Astrocyte (in vitro differentiated cells and primary cell): ENCODE measurements at regions not wholly inside any gene's neighbourhood (a gene's known extent, or its start where the extent isn't known, plus 50 kb on each side); places are given as distances from the start of the nearest gene placed in this dataset.

Experiments
- DNase-seq: peaks from one replicate; pipeline ENCODE4 v3.0.0-alpha.2; 2010; ENCODE audit warnings: low read depth
- FAIRE-seq: peaks from 2 replicates; lab custom pipeline; 2011; peaks lifted over from hg19 to GRCh38; lab: Jason Lieb, UNC
- H2AFZ ChIP-seq: 2 replicates; pipeline ENCODE4 v1.6.0; 2012; ENCODE audit warnings: low read depth, low read length, inconsistent platforms
- H3K27ac ChIP-seq: 2 replicates; pipeline ENCODE4 v1.5.1; 2011; ENCODE audit warnings: low read depth, low read length, inconsistent platforms
- H3K27me3 ChIP-seq: 2 replicates; pipeline ENCODE4 v1.6.0; 2011; ENCODE audit warnings: low read length, inconsistent platforms; ENCODE audit not compliant: insufficient read depth
- H3K36me3 ChIP-seq: 2 replicates; pipeline ENCODE4 v1.5.1; 2011; ENCODE audit warnings: low read length, inconsistent platforms; ENCODE audit not compliant: insufficient read depth
- H3K4me1 ChIP-seq: 2 replicates; pipeline ENCODE4 v1.5.1; 2011; ENCODE audit warnings: low read length, inconsistent platforms; ENCODE audit not compliant: insufficient read depth
- H3K4me2 ChIP-seq: 2 replicates; pipeline ENCODE4 v1.6.0; 2012; ENCODE audit warnings: low read length, inconsistent platforms
- H3K4me3 ChIP-seq: 2 replicates; pipeline ENCODE4 v1.5.1; 2011; ENCODE audit warnings: low read depth, mild to moderate bottlenecking, low read length, inconsistent platforms; ENCODE audit not compliant: insufficient read depth
- H3K79me2 ChIP-seq: 2 replicates; pipeline ENCODE4 v1.6.0; 2012; ENCODE audit warnings: mild to moderate bottlenecking, low read length, inconsistent platforms; ENCODE audit not compliant: insufficient read depth
- H3K9ac ChIP-seq: 2 replicates; pipeline ENCODE4 v1.6.0; 2012; ENCODE audit warnings: mild to moderate bottlenecking, low read length, inconsistent platforms
- H3K9me3 ChIP-seq: 2 replicates; pipeline ENCODE4 v1.5.1; 2012; ENCODE audit warnings: low read depth, mild to moderate bottlenecking, low read length, inconsistent platforms; ENCODE audit not compliant: insufficient read depth
- H4K20me1 ChIP-seq: 2 replicates; pipeline ENCODE4 v1.6.0; 2012; ENCODE audit warnings: low read length, inconsistent platforms; ENCODE audit not compliant: insufficient read depth
- H3K27ac Mint-ChIP-seq: one replicate; pipeline ENCODE4 v1.8.0; 2021; ENCODE audit warnings: mild to moderate bottlenecking, mixed read lengths; ENCODE audit not compliant: unreplicated experiment
- H3K27me3 Mint-ChIP-seq: one replicate; pipeline ENCODE4 v1.8.0; 2021; ENCODE audit warnings: low read depth, mixed read lengths; ENCODE audit not compliant: unreplicated experiment
- H3K36me3 Mint-ChIP-seq: one replicate; pipeline ENCODE4 v1.8.0; 2021; ENCODE audit warnings: low read depth, mixed read lengths; ENCODE audit not compliant: unreplicated experiment
- H3K4me1 Mint-ChIP-seq: one replicate; pipeline ENCODE4 v1.8.0; 2021; ENCODE audit warnings: low read depth, mixed read lengths; ENCODE audit not compliant: unreplicated experiment
- H3K4me3 Mint-ChIP-seq: one replicate; pipeline ENCODE4 v1.8.0; 2021; ENCODE audit warnings: mild to moderate bottlenecking, moderate library complexity, mixed read lengths; ENCODE audit not compliant: unreplicated experiment
- H3K9me3 Mint-ChIP-seq: one replicate; pipeline ENCODE4 v1.8.0; 2021; ENCODE audit warnings: mild to moderate bottlenecking, mixed read lengths; ENCODE audit not compliant: unreplicated experiment
- CTCF ChIP-seq: IDR thresholded peaks from 2 replicates; pipeline ENCODE4 v1.5.1; 2011; ENCODE audit warnings: low read depth, mild to moderate bottlenecking, inconsistent platforms, low read length, moderate library complexity; ENCODE audit not compliant: insufficient read depth
- EZH2 ChIP-seq: IDR thresholded peaks from 2 replicates; pipeline ENCODE4 v1.6.1; 2012; ENCODE audit warnings: mild to moderate bottlenecking, low read length, inconsistent platforms; ENCODE audit not compliant: insufficient read depth

GRCh38 chr13:26503826-26504594 is 53.5 kb upstream of the WASF3 start:
- no peak overlapping the region for H3K4me3 ChIP-seq
- H4K20me1 ChIP-seq = no peaks in the 10 kb centered on the region
- H3K4me1 ChIP-seq = peaks cover 3% of the 10 kb centered on the region
- FAIRE-seq (no peak), DNase-seq (no peak)
- Mint-ChIP-seq H3K4me3 (no peak overlapping the region), H3K4me1 (no peaks in the 10 kb centered on the region), H3K27ac (no peak overlapping the region), H3K27me3 (peaks cover 2% of the 10 kb centered on the region), H3K9me3 (peaks cover 14% of the 10 kb centered on the region), H3K36me3 (no peaks in the 10 kb centered on the region)
- H3K9ac ChIP-seq = no peak overlapping the region
- H3K79me2 ChIP-seq = no peaks in the 10 kb centered on the region
- no peaks in the 10 kb centered on the region for H3K36me3 ChIP-seq
- no peak overlapping the region for H3K27ac ChIP-seq
- no peak for TF ChIP-seq CTCF
- no peak for TF ChIP-seq EZH2
- no peak overlapping the region for H2AFZ ChIP-seq
- no peaks in the 10 kb centered on the region for H3K27me3 ChIP-seq
- H3K4me2 ChIP-seq = no peak overlapping the region
- peaks cover 5% of the 10 kb centered on the region for H3K9me3 ChIP-seq
